ENCODE measurements at regions not wholly inside any gene's neighbourhood (a gene's known extent, or its start where the extent isn't known, plus 50 kb on each side); places are given as distances from the start of the nearest gene placed in this dataset.

GRCh38 chr12:124726596-124727263 is 136.9 kb downstream of the SCARB1 start:
- no peak for FAIRE-seq
- DNase-seq (ENCODE audit: insufficient read length, low spot score) = no peak

GRCh38 chr12:124725597-124726237 is 137.9 kb downstream of the SCARB1 start:
- DNase-seq (ENCODE audit: insufficient read length, low spot score) (no peak), FAIRE-seq (no peak)

GRCh38 chr12:124725099-124725498 is 138.6 kb downstream of the SCARB1 start:
- DNase-seq (ENCODE audit: insufficient read length, low spot score) (no peak), FAIRE-seq (no peak)

- no peak for DNase-seq (ENCODE audit: insufficient read length, low spot score)
- no peak for FAIRE-seq
Measured at GRCh38 chr12:124722878-124723277, 140.8 kb downstream of the SCARB1 start.

- no peak for FAIRE-seq
- DNase-seq (ENCODE audit: insufficient read length, low spot score) = no peak
Measured at GRCh38 chr12:124721501-124722162, 142.0 kb downstream of the SCARB1 start.

GRCh38 chr12:124720681-124721500 is 142.8 kb downstream of the SCARB1 start:
- DNase-seq (ENCODE audit: insufficient read length, low spot score) = peak; percentile 93
- FAIRE-seq = peak; percentile 80

- peak; percentile 83 for FAIRE-seq
- peak; percentile 69 for DNase-seq (ENCODE audit: insufficient read length, low spot score)
Measured at GRCh38 chr12:124720004-124720680, 143.5 kb downstream of the SCARB1 start.

- DNase-seq (ENCODE audit: insufficient read length, low spot score) = no peak
- FAIRE-seq = no peak
Measured at GRCh38 chr12:124719231-124719630, 144.4 kb downstream of the SCARB1 start.

GRCh38 chr12:124718458-124718857 is 145.2 kb downstream of the SCARB1 start:
- DNase-seq (ENCODE audit: insufficient read length, low spot score) (no peak), FAIRE-seq (no peak)

- DNase-seq (ENCODE audit: insufficient read length, low spot score) = no peak
- FAIRE-seq = no peak
Measured at GRCh38 chr12:124718036-124718435, 145.6 kb downstream of the SCARB1 start.

GRCh38 chr12:124717318-124717717 is 146.3 kb downstream of the SCARB1 start:
- no peak for DNase-seq (ENCODE audit: insufficient read length, low spot score)
- no peak for FAIRE-seq

GRCh38 chr12:124716208-124717130 is 147.2 kb downstream of the SCARB1 start:
- DNase-seq (ENCODE audit: insufficient read length, low spot score) (no peak), FAIRE-seq (no peak)

GRCh38 chr12:124715121-124715990 is 147.9 kb upstream of the NCOR2 start:
- no peak for DNase-seq (ENCODE audit: insufficient read length, low spot score)
- no peak for FAIRE-seq

- DNase-seq (ENCODE audit: insufficient read length, low spot score) (no peak), FAIRE-seq (no peak)
Measured at GRCh38 chr12:124713436-124714082, 146.1 kb upstream of the NCOR2 start.

GRCh38 chr12:124713041-124713435 is 145.6 kb upstream of the NCOR2 start:
- no peak for DNase-seq (ENCODE audit: insufficient read length, low spot score)
- peak; percentile 67 for FAIRE-seq

- no peak for FAIRE-seq
- DNase-seq (ENCODE audit: insufficient read length, low spot score) = no peak
Measured at GRCh38 chr12:124711344-124711743, 143.9 kb upstream of the NCOR2 start.

GRCh38 chr12:124709722-124710687 is 142.6 kb upstream of the NCOR2 start:
- DNase-seq (ENCODE audit: insufficient read length, low spot score) = peak; percentile 54
- peak; percentile 9 for FAIRE-seq

Data from HTR-8/SVneo (cell line).